ENCODE measurements at regions not wholly inside any gene's neighbourhood (a gene's known extent, or its start where the extent isn't known, plus 50 kb on each side); places are given as distances from the start of the nearest gene placed in this dataset.

- no peak overlapping the region for H2AFZ ChIP-seq (ENCODE audit: low read depth, low read length, poor library complexity, severe bottlenecking)
- ATAC-seq (no peak), DNase-seq (ENCODE audit: low read depth, low spot score) (no peak)
- ChIA-PET POLR2A (no interaction called here), CTCF (no interaction called here), RAD21 (ENCODE audit: low non-redundant PET in 1 of 2, low total read pairs in 2 of 2, uncharacterized antibody in 2 of 2, unreplicated experiment in 2 of 2) (no interaction called here)
- no peak for TF ChIP-seq JUND (IDR thresholded peaks at IDR 0.05)
- no peak for TF ChIP-seq RAD21 (IDR thresholded peaks at IDR 0.05; ENCODE audit: low read depth)
- no peak for TF ChIP-seq TCF7L2 (IDR thresholded peaks at IDR 0.05; ENCODE audit: borderline replicate concordance, extremely low read depth, insufficient read depth, insufficient read length)
- TF ChIP-seq YY1 (IDR thresholded peaks at IDR 0.05; ENCODE audit: extremely low read depth, insufficient replicate concordance, low read depth, low read length) = no peak
- TF ChIP-seq, protein P1, sequence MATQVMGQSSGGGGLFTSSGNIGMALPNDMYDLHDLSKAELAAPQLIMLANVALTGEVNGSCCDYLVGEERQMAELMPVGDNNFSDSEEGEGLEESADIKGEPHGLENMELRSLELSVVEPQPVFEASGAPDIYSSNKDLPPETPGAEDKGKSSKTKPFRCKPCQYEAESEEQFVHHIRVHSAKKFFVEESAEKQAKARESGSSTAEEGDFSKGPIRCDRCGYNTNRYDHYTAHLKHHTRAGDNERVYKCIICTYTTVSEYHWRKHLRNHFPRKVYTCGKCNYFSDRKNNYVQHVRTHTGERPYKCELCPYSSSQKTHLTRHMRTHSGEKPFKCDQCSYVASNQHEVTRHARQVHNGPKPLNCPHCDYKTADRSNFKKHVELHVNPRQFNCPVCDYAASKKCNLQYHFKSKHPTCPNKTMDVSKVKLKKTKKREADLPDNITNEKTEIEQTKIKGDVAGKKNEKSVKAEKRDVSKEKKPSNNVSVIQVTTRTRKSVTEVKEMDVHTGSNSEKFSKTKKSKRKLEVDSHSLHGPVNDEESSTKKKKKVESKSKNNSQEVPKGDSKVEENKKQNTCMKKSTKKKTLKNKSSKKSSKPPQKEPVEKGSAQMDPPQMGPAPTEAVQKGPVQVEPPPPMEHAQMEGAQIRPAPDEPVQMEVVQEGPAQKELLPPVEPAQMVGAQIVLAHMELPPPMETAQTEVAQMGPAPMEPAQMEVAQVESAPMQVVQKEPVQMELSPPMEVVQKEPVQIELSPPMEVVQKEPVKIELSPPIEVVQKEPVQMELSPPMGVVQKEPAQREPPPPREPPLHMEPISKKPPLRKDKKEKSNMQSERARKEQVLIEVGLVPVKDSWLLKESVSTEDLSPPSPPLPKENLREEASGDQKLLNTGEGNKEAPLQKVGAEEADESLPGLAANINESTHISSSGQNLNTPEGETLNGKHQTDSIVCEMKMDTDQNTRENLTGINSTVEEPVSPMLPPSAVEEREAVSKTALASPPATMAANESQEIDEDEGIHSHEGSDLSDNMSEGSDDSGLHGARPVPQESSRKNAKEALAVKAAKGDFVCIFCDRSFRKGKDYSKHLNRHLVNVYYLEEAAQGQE (IDR thresholded peaks at IDR 0.05; ENCODE audit: low read depth) = no peak
- no peak for TF ChIP-seq SP1 (IDR thresholded peaks at IDR 0.05; ENCODE audit: low read depth)
- TF ChIP-seq FOSL1 (IDR thresholded peaks at IDR 0.05; ENCODE audit: low read depth) = no peak
- no peak for TF ChIP-seq POLR2AphosphoS5 (IDR thresholded peaks at IDR 0.05; ENCODE audit: low read depth, low read length)
- no peak for TF ChIP-seq SIN3A (IDR thresholded peaks at IDR 0.05; ENCODE audit: low read depth)
- TF ChIP-seq ZFX (IDR thresholded peaks at IDR 0.05) = no peak
- no peak for TF ChIP-seq CTCF (IDR thresholded peaks at IDR 0.05 in 2 of 3, conservative IDR thresholded peaks at IDR 0.05 in 1 of 3; ENCODE audit: borderline replicate concordance in 1 of 3, insufficient read depth in 1 of 3, low read depth in 2 of 3, low read length in 2 of 3)
- intact Hi-C loops (cut with micrococcal nuclease) = no loop called here
- H3K9me3 ChIP-seq (ENCODE audit: control insufficient read depth in 1 of 2, insufficient read depth in 1 of 2, low read depth in 1 of 2, low read length in 2 of 2) = no peaks in the 10 kb centered on the region; a peak in 1 of 4 replicates
- no peak overlapping the region for H3K27ac ChIP-seq (ENCODE audit: low read depth, low read length)
- H3K27me3 ChIP-seq (ENCODE audit: insufficient read depth, low read length) = no peaks in the 10 kb centered on the region
- H3K4me1 ChIP-seq (ENCODE audit: control insufficient read depth in 1 of 2, insufficient read depth in 2 of 2, low read length in 2 of 2) = no peaks in the 10 kb centered on the region
- no peak overlapping the region for H3K4me2 ChIP-seq (ENCODE audit: low read length)
- no peaks in the 10 kb centered on the region for H3K9me2 ChIP-seq (ENCODE audit: insufficient read depth)
- no peaks in the 10 kb centered on the region for H4K20me1 ChIP-seq (ENCODE audit: insufficient read depth)
- no peaks in the 10 kb centered on the region for H3K36me3 ChIP-seq (ENCODE audit: control insufficient read depth in 1 of 2, insufficient read depth in 2 of 2, low read length in 2 of 2)
- no TSS peak for BruUV-seq (replicated peaks)
- H3K9ac ChIP-seq (ENCODE audit: low read length) = no peak overlapping the region
- H3K79me2 ChIP-seq (ENCODE audit: insufficient read depth, low read length) = no peaks in the 10 kb centered on the region
- no peak overlapping the region for H3K4me3 ChIP-seq (replicated peaks in 1 of 2; ENCODE audit: low read depth in 1 of 2, low read length in 2 of 2)
These were observed 79.5 kb upstream of the HAND1 start for GRCh38 chr5:154557548-154557947.
